ENCODE measurements at regions not wholly inside any gene's neighbourhood (a gene's known extent, or its start where the extent isn't known, plus 50 kb on each side); places are given as distances from the start of the nearest gene placed in this dataset.

- H3K27me3 ChIP-seq (ENCODE audit: insufficient read depth, low read length) = no peaks in the 10 kb centered on the region
Measured at GRCh38 chr2:88834376-88834775, 142.9 kb downstream of the RPIA start.

DNA sequence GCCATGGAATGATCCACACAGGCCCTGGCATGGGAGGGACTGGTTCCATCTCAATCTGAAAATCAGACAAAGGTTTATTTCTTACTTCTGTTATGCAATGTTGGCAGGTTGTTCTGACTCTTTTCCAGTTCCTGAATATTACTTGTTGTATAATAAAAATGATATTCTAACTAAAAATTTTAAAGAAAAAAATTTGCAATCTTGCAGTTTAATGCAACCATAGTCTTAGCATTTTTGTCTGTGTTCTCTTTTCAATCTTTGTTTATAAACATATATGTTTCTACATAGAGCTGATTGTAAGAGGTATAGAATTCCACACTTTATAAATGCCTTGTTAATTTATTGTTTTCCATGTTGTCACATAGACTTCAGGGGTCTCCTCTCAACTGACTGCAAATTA, 143.4 kb downstream of the RPIA start:
- Histone ChIP-seq H3K9me3 (ENCODE audit: low read length) (no peaks in the 10 kb centered on the region), H3K36me3 (ENCODE audit: insufficient read depth, low read length) (no peaks in the 10 kb centered on the region), H3K27me3 (ENCODE audit: insufficient read depth, low read length) (no peaks in the 10 kb centered on the region), H3K4me3 (ENCODE audit: low read depth, low read length, poor library complexity, severe bottlenecking) (peak overlapping the region; percentile 56), H3K9me2 (ENCODE audit: low read depth, low read length) (no peaks in the 10 kb centered on the region), H3K4me1 (ENCODE audit: insufficient read depth, low read length, severe bottlenecking) (peaks cover 100% of the 10 kb centered on the region), H3K9ac (ENCODE audit: low read length) (peak overlapping the region; percentile 98), H3K4me2 (ENCODE audit: low read length) (peak overlapping the region; percentile 84), H3K79me2 (ENCODE audit: insufficient read depth, low read length) (peaks cover 37% of the 10 kb centered on the region), H3F3A (ENCODE audit: insufficient read depth, low read length) (0 out of 2 replicates have a peak, but pooled peaks cover 5% of the 10 kb centered on the region), H2AFZ (ENCODE audit: low read length) (no peak overlapping the region), H3K27ac (ENCODE audit: low read depth, low read length, poor library complexity, severe bottlenecking) (peak overlapping the region; percentile 100), H4K20me1 (ENCODE audit: insufficient read depth, low read length) (no peaks in the 10 kb centered on the region)
- TF ChIP-seq, protein P1, sequence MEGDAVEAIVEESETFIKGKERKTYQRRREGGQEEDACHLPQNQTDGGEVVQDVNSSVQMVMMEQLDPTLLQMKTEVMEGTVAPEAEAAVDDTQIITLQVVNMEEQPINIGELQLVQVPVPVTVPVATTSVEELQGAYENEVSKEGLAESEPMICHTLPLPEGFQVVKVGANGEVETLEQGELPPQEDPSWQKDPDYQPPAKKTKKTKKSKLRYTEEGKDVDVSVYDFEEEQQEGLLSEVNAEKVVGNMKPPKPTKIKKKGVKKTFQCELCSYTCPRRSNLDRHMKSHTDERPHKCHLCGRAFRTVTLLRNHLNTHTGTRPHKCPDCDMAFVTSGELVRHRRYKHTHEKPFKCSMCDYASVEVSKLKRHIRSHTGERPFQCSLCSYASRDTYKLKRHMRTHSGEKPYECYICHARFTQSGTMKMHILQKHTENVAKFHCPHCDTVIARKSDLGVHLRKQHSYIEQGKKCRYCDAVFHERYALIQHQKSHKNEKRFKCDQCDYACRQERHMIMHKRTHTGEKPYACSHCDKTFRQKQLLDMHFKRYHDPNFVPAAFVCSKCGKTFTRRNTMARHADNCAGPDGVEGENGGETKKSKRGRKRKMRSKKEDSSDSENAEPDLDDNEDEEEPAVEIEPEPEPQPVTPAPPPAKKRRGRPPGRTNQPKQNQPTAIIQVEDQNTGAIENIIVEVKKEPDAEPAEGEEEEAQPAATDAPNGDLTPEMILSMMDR (IDR thresholded peaks at IDR 0.05; ENCODE audit: low read length) = no peak
- no peak for TF ChIP-seq EZH2 (IDR thresholded peaks at IDR 0.05; ENCODE audit: borderline replicate concordance, low read length)

More at GRCh38 chr2:88834376-88834775, 142.9 kb downstream of the RPIA start:
- H3K36me3 ChIP-seq (ENCODE audit: insufficient read depth, low read length) = no peaks in the 10 kb centered on the region
- H3K27ac ChIP-seq (ENCODE audit: low read depth, low read length, poor library complexity, severe bottlenecking) = peak overlapping the region; percentile 100
- H3K4me2 ChIP-seq (ENCODE audit: low read length) = peak overlapping the region; percentile 84
- H3K9ac ChIP-seq (ENCODE audit: low read length) = peak overlapping the region; percentile 98
- H2AFZ ChIP-seq (ENCODE audit: low read length) = no peak overlapping the region
- H3K4me3 ChIP-seq (ENCODE audit: low read depth, low read length, poor library complexity, severe bottlenecking) = peak overlapping the region; percentile 56
- H3K79me2 ChIP-seq (ENCODE audit: insufficient read depth, low read length) = peaks cover 37% of the 10 kb centered on the region
- H3K4me1 ChIP-seq (ENCODE audit: insufficient read depth, low read length, severe bottlenecking) = peaks cover 100% of the 10 kb centered on the region
- H3K9me3 ChIP-seq (ENCODE audit: low read length) = no peaks in the 10 kb centered on the region
- H3F3A ChIP-seq (ENCODE audit: insufficient read depth, low read length) = 0 out of 2 replicates have a peak, but pooled peaks cover 5% of the 10 kb centered on the region
- H3K9me2 ChIP-seq (ENCODE audit: low read depth, low read length) = no peaks in the 10 kb centered on the region
- no peak for TF ChIP-seq EZH2 (IDR thresholded peaks at IDR 0.05; ENCODE audit: borderline replicate concordance, low read length)
- TF ChIP-seq, protein P1 (IDR thresholded peaks at IDR 0.05; ENCODE audit: low read length) = no peak
- no peaks in the 10 kb centered on the region for H4K20me1 ChIP-seq (ENCODE audit: insufficient read depth, low read length)

DNA sequence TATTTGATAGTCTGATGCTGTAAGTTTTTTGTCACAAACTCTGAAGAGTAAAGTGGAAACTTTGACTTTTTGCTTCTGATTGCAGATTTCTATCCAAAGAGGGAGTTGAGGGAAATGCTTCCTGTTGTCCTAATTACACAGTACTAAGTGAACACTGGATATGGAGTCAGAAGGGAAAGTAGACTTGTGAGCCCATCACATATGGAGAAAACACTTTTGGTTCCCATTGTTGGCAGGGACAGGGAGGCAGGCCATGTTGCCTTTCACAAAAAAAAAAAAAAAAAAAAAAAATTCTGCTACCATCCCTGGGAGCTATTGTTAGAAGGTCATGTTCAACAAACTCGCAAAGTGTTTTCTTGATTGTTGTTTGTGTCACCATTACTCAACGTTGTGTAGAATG, 144.3 kb downstream of the RPIA start:
- H3K9ac ChIP-seq (ENCODE audit: low read length) = peak overlapping the region; percentile 98

More for the DNA sequence above, 144.3 kb downstream of the RPIA start:
- Histone ChIP-seq H3K9me3 (ENCODE audit: low read length) (no peaks in the 10 kb centered on the region), H3K27ac (ENCODE audit: low read depth, low read length, poor library complexity, severe bottlenecking) (peak overlapping the region; percentile 100), H2AFZ (ENCODE audit: low read length) (no peak overlapping the region), H3K4me1 (ENCODE audit: insufficient read depth, low read length, severe bottlenecking) (peaks cover 100% of the 10 kb centered on the region), H3F3A (ENCODE audit: insufficient read depth, low read length) (0 out of 2 replicates have a peak, but pooled peaks cover 5% of the 10 kb centered on the region), H3K27me3 (ENCODE audit: insufficient read depth, low read length) (no peaks in the 10 kb centered on the region), H4K20me1 (ENCODE audit: insufficient read depth, low read length) (no peaks in the 10 kb centered on the region), H3K36me3 (ENCODE audit: insufficient read depth, low read length) (no peaks in the 10 kb centered on the region), H3K4me3 (ENCODE audit: low read depth, low read length, poor library complexity, severe bottlenecking) (peak overlapping the region; percentile 56), H3K4me2 (ENCODE audit: low read length) (peak overlapping the region; percentile 84), H3K79me2 (ENCODE audit: insufficient read depth, low read length) (peaks cover 37% of the 10 kb centered on the region), H3K9me2 (ENCODE audit: low read depth, low read length) (no peaks in the 10 kb centered on the region)
- no peak for TF ChIP-seq EZH2 (IDR thresholded peaks at IDR 0.05; ENCODE audit: borderline replicate concordance, low read length)
- TF ChIP-seq, protein P1 (IDR thresholded peaks at IDR 0.05; ENCODE audit: low read length) = no peak
